NCI-H1092 (cell line): ENCODE measurements at regions not wholly inside any gene's neighbourhood (a gene's known extent, or its start where the extent isn't known, plus 50 kb on each side); places are given as distances from the start of the nearest gene placed in this dataset.
"Not testable (repeated sequence)": the region's sequence is repeated elsewhere in the genome, so short reads cannot be mapped to it uniquely, and the experiment has no call there.

ENCODE experiments used
- DNase-seq: peaks from one replicate; lab custom pipeline; 2025; lab: John Stamatoyannopoulos, UW

GRCh38 chr2:21966139-21966538 is 842.4 kb downstream of the TDRD15 start:
- DNase-seq: no peak

GRCh38 chr2:21970971-21971370 is 847.2 kb downstream of the TDRD15 start:
- no peak for DNase-seq

- DNase-seq: no peak
These were observed 848.8 kb downstream of the TDRD15 start for GRCh38 chr2:21972586-21972985.

GRCh38 chr2:21981127-21981526 is 857.4 kb downstream of the TDRD15 start:
- DNase-seq: no peak

- DNase-seq: no peak
These were observed 869.2 kb downstream of the TDRD15 start for GRCh38 chr2:21993002-21993401.

- DNase-seq: no peak
These were observed 872.6 kb downstream of the TDRD15 start for GRCh38 chr2:21996339-21996738.

GRCh38 chr2:21999522-21999921 is 875.8 kb downstream of the TDRD15 start:
- no peak for DNase-seq

- DNase-seq: no peak
These were observed 878.3 kb downstream of the TDRD15 start for GRCh38 chr2:22002066-22002465.

GRCh38 chr2:22003270-22003669 is 879.5 kb downstream of the TDRD15 start:
- DNase-seq: no peak

- DNase-seq: no peak
These were observed 887.3 kb downstream of the TDRD15 start for GRCh38 chr2:22011048-22011447.

GRCh38 chr2:22020091-22020742 is 896.4 kb downstream of the TDRD15 start:
- no peak for DNase-seq

GRCh38 chr2:22027345-22028005 is 903.7 kb downstream of the TDRD15 start:
- no peak for DNase-seq

GRCh38 chr2:22035361-22035830 is 911.6 kb downstream of the TDRD15 start:
- DNase-seq: no peak

- no peak for DNase-seq
These were observed 913.5 kb downstream of the TDRD15 start for GRCh38 chr2:22037274-22037673.

- no peak for DNase-seq
These were observed 920.0 kb downstream of the TDRD15 start for GRCh38 chr2:22043784-22044183.

GRCh38 chr2:22055784-22056620 is 932.2 kb downstream of the TDRD15 start:
- no peak for DNase-seq

- DNase-seq: no peak
These were observed 932.9 kb downstream of the TDRD15 start for GRCh38 chr2:22056621-22057132.

GRCh38 chr2:22062679-22063078 is 938.9 kb downstream of the TDRD15 start:
- no peak for DNase-seq

GRCh38 chr2:22076454-22076853 is 952.7 kb downstream of the TDRD15 start:
- no peak for DNase-seq

- DNase-seq: no peak
These were observed 954.9 kb downstream of the TDRD15 start for GRCh38 chr2:22078701-22079100.

- DNase-seq: no peak
These were observed 955.8 kb downstream of the TDRD15 start for GRCh38 chr2:22079583-22079982.

- no peak for DNase-seq
These were observed 963.0 kb downstream of the TDRD15 start for GRCh38 chr2:22086726-22087125.

GRCh38 chr2:22103617-22104016 is 979.8 kb downstream of the TDRD15 start:
- not testable (repeated sequence) for DNase-seq
